ENCODE measurements at regions not wholly inside any gene's neighbourhood (a gene's known extent, or its start where the extent isn't known, plus 50 kb on each side); places are given as distances from the start of the nearest gene placed in this dataset.

GRCh38 chr9:90546200-90546599, 96.4 kb downstream of the DIRAS2 start:
- Histone ChIP-seq H3K9me3 (no peaks in the 10 kb centered on the region), H3K27ac (no peak overlapping the region), H3K27me3 (no peaks in the 10 kb centered on the region), H3K4me3 (no peak overlapping the region), H3K9ac (ENCODE audit: low read depth in 2 of 2, low read length in 2 of 2) (no peak overlapping the region), H3K36me3 (no peaks in the 10 kb centered on the region), H3K4me1 (no peaks in the 10 kb centered on the region)
- no peak for DNase-seq
- intact Hi-C loops (cut with DNase I): no loop called here
- TF ChIP-seq CTCF (IDR thresholded peaks at IDR 0.05): no peak

DNA sequence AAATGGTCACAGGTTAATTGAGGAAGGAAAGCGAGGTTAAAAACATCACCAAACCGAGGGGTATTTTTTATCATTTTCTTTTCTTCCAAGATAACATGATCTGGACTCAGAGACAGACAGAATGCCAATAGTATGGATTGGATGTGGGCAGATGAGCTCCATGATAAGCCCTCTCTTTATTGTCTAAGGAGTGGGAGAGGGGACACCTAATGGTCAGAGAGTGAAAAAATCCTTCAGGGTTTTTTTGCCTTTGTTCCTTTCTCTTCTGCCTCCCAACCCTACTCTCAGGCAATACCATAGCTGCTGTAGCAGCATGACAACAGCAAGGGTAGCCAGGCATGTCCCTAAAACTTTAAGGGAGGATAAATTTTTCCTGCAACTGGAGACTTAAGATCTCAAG, 94.7 kb downstream of the DIRAS2 start:
- no peaks in the 10 kb centered on the region for H3K9me3 ChIP-seq
- DNase-seq: no peak
- TF ChIP-seq CTCF (IDR thresholded peaks at IDR 0.05): no peak
- intact Hi-C loops (cut with DNase I): no loop called here
- H3K4me3 ChIP-seq: no peak overlapping the region
- no peak overlapping the region for H3K9ac ChIP-seq (ENCODE audit: low read depth in 2 of 2, low read length in 2 of 2)
- H3K27me3 ChIP-seq: no peaks in the 10 kb centered on the region
- H3K36me3 ChIP-seq: no peaks in the 10 kb centered on the region
- no peaks in the 10 kb centered on the region for H3K4me1 ChIP-seq
- no peak overlapping the region for H3K27ac ChIP-seq

- no peak overlapping the region for H3K27ac ChIP-seq
- intact Hi-C loops (cut with DNase I): no loop called here
- H3K4me1 ChIP-seq: no peaks in the 10 kb centered on the region
- H3K9me3 ChIP-seq: no peaks in the 10 kb centered on the region
- H3K4me3 ChIP-seq: no peak overlapping the region
- no peak for DNase-seq
- H3K27me3 ChIP-seq: no peaks in the 10 kb centered on the region
- H3K9ac ChIP-seq (ENCODE audit: low read depth in 2 of 2, low read length in 2 of 2): no peak overlapping the region
- TF ChIP-seq CTCF (IDR thresholded peaks at IDR 0.05): no peak
- no peaks in the 10 kb centered on the region for H3K36me3 ChIP-seq
These were observed 90.3 kb downstream of the DIRAS2 start for GRCh38 chr9:90552317-90552716.

- intact Hi-C loops (cut with DNase I): no loop called here
- no peak for DNase-seq
- no peaks in the 10 kb centered on the region for H3K4me1 ChIP-seq
These were observed 87.1 kb downstream of the DIRAS2 start for GRCh38 chr9:90555351-90556057.

DNA sequence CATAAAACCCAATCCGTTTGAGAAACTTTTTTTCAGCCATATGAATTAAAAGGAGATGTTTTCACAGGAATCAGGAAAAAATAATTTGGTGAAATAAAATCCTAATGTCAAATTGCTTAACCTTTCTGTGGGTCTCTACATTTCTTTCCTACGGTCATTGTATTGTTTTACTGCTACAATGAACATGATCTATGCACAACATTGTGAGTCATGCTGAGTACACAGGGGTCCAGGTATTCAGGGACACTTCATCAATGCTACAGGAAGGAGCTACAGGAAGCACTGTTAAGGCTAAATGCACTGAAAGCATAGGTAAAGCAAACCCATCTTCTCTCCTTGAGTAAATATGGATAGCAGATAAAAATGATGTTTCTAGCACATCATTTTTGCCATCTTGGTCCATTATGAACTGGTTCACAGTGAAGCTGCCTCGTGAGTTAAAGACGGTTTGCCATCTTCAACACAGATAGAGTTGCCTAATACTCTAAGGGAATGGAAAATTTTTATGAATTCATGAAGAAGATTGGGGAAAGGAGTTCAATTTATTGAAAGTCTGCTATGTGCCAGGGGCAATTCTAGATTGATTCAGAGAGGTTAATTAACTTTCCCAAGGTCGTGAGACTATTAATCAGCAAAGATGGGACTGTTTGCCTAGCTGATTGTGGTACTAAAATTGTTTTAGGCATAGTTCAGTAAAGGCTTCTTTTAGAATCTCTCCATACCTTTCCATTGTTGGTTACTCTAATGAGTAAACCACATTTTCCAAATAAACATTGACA, 85.5 kb downstream of the DIRAS2 start:
- Histone ChIP-seq H3K9ac (ENCODE audit: low read depth in 2 of 2, low read length in 2 of 2) (no peak overlapping the region), H3K36me3 (no peaks in the 10 kb centered on the region), H3K9me3 (no peaks in the 10 kb centered on the region), H3K4me1 (no peaks in the 10 kb centered on the region), H3K27me3 (no peaks in the 10 kb centered on the region), H3K27ac (no peak overlapping the region), H3K4me3 (no peak overlapping the region)
- DNase-seq: no peak
- TF ChIP-seq CTCF (IDR thresholded peaks at IDR 0.05): no peak
- intact Hi-C loops (cut with DNase I): no loop called here

More at GRCh38 chr9:90555351-90556057, 87.1 kb downstream of the DIRAS2 start:
- TF ChIP-seq CTCF (IDR thresholded peaks at IDR 0.05): no peak
- H3K27me3 ChIP-seq: no peaks in the 10 kb centered on the region
- H3K4me3 ChIP-seq: no peak overlapping the region
- H3K27ac ChIP-seq: no peak overlapping the region
- no peaks in the 10 kb centered on the region for H3K36me3 ChIP-seq
- no peak overlapping the region for H3K9ac ChIP-seq (ENCODE audit: low read depth in 2 of 2, low read length in 2 of 2)
- no peaks in the 10 kb centered on the region for H3K9me3 ChIP-seq

Data from colonic mucosa (tissue), 4 donors.